NOMO-1 (cell line): ENCODE measurements at regions not wholly inside any gene's neighbourhood (a gene's known extent, or its start where the extent isn't known, plus 50 kb on each side); places are given as distances from the start of the nearest gene placed in this dataset.
A peak's percentile ranks its signal among the peaks of the same experiment; 100 is the strongest.
"Not testable (repeated sequence)": the region's sequence is repeated elsewhere in the genome, so short reads cannot be mapped to it uniquely, and the experiment has no call there.

Source experiments
- DNase-seq, 2 experiments: peaks; one replicate each; lab custom pipeline; 2025; ENCODE audit not compliant: unreplicated experiment in 2 of 2; lab: John Stamatoyannopoulos, UW

DNA sequence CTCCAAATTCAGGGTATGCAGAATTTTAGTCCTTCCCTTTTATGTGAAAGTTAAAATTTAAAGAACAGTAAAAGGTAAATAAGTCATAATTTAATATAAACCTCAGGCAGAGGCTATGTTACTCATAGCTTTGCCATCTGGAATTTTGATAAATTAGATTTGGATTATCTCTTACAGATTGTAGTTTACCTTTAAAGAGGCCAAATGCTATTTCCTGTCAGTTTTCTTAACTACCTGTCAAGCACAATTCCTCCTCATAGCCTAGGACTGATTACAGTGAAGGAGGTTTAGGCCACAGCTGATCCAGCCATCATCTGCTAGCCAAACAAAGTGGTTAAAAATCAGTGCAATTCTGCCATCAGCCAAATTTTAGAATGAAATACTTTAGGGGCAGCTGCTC is 128.1 kb downstream of the MFAP3L start:
- no peak for DNase-seq

DNA sequence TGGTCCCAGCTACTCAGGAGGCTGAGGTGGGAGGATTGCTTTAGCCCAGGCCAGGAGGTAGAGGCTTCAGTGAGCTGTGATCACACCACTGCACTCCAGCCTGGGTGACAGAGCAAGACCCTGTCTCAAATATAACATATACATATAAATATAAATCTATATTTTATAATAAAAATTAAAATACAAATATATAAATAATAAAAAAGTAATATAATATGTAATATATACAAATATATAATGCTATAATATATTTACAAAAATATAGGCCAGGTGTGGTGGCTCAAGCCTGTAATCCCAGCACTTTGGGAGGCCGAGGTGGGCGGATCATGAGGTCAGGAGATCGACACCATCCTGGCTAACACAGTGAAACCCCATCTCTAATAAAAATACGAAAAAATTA is 131.4 kb downstream of the MFAP3L start:
- not testable (repeated sequence) for DNase-seq

DNA sequence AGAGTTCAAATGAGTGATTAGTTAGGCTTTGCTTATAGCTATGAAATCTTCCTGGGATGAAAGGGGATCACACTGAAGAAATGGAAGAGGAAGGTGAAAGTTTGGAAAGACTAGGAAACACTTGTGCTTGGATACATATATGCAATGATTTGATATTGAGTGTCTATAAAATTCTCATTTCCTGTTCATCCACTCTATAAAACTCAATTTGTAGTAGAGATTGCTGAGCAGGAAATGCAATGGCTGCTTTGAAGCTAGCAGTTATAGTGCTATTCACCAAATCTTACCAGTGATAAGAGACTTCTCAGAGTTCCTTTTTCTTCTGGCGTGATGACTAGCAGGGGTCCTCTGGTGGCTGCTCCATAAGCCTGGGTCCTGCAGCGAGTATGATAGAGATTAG is 128.1 kb upstream of the HPF1 start:
- no peak for DNase-seq

DNA sequence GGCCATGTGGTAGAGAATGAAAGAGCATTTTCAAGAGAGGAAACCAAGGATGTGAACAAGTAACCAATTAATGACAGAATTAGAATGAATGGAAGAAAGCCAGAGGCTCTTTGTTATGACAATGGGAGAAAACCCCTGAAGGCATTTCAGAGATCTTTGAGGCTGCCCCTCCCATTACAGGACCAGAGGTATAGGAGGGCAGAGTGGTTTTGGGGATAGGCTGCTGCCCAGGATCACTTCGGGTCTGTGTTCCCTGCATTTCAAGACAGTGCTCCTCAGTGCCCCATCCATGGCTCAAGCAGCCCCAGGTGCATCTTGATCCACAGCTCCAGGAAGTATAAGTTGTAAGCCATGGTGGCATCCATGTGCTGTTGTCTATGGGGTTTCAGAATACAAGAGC is 124.0 kb upstream of the HPF1 start:
- DNase-seq = no peak

DNA sequence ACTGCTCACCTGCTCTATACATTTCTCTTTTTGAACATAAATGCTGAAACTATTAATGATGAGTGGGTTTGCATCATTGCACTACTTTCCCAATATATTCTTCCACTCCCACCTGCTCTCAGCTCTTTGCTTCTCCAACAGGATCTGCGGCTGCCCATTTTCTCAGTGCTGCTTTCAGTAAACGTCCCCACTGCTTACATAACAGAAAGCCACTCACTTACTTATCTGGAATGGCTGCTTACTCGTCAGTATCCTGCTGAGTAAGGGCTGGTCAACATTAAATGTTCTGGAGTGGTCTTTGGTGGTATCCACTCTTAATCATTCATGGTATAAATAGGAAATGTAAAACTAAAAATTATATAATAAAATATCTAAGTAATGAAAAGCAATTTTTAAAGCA is 112.8 kb upstream of the HPF1 start:
- no peak for DNase-seq

DNA sequence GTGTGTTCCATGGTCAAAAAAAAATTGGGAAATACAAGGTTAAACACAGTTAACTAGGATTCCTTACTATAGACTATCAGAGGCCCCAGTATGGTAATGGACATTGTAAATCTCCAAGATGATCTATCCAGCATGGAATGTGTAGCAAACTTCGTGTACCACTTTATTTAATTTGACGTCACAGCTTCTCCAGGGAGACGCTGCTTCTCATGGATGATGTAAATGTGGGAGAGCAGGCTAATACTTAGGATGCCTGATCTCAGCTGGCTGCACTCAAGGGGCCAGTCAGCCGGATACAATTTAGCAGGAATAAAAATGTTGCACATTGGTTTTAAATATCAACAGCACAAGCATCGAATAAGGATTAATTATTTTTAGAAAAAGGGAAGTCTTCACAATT is 111.7 kb upstream of the HPF1 start:
- no peak for DNase-seq

DNA sequence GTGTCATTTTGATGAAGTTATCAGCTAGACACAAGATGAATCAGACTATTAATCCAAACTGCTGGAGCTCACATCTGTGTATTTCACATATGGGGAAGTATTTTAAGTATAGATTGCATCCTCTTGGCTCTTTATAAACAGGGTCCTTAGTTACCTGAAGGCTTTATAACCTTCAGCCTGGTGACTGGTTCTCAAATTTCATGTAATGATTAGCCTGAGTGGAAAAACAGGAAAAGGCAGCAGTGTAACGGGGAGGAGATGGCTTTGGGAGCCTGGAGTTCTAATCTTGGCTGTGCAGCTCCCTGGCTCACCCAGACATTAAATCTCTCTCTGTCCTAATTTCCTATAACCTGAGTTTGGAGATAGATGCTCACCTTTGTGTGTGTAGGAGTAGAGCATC is 103.8 kb upstream of the HPF1 start:
- DNase-seq = no peak

DNA sequence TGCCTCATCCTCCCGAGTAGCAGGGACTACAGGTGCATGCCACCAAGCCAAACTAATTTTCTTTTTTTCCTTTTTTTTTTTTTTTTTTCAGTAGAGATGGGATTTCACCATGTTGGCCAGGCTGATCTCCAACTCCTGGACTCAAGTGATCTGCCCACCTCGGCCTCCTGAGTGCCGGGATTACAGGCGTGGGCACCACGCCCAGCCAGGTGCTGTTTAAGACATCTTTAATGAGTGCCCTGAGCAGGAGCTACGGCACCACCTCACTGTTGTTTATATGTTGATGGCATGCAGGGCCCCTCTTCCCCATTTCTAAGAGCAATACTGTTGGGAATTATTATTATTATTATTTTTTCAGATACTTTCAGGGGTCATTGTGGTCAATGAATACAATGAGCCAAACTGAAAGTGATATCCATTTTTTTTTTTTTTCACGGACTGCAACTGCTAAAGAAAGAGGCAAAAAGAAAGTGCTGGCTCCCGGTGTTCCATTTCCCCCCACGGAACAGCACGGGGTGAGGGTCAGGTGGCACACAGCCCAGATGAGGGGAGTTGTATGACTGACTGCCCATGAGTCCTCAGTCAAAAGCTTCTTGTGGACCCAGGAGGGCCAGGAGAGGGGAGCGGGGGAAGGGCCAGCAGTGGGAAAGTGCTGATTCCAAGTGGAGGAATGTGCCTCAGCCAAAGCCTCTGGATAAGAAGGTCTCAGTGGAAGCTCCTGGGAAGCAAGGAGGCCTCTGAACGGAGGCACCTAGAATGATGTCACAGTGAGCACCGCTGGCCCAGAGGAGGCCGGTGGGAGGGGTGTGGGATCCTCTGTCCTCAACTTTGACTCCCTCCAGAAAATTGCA is 101.8 kb upstream of the HPF1 start:
- no peak for DNase-seq

DNA sequence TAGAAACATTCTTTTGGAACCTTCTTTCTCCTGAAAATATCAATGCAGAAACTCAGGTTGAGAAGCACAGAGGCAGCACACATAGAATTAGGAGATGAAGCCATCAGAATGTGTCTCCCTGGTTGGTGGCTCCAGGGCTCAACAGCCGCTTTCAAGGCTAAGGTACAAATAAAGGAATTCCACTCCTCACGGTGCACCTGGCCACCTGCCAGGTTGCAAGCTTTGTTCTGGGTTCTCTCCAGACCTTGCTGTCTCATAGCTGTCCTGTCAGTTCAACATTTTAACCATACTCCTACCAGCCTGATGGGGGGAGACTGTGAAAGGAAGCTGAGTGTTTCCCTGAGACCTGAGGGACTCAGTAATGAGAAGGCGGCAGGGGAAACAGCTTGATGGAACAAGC is 96.3 kb upstream of the HPF1 start:
- no peak for DNase-seq

DNA sequence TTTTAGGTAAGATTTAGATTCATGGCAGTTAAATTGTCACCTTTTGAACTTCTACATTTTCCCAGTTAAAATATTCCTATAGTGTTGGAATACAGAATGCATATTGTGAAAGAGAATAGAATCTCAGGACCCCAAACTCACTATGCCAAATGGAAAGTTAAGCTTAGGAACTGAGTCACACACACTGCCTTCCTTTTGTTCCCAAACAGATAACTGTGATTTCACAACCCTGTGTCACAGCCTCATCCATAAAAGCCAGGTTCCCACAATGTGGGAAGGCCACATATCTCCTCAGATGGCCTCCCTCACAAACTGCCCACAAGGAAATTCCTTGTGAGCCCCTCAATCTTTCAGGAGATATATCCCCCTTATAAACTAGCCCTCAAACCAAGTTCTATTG is 94.7 kb upstream of the HPF1 start:
- DNase-seq = no peak

DNA sequence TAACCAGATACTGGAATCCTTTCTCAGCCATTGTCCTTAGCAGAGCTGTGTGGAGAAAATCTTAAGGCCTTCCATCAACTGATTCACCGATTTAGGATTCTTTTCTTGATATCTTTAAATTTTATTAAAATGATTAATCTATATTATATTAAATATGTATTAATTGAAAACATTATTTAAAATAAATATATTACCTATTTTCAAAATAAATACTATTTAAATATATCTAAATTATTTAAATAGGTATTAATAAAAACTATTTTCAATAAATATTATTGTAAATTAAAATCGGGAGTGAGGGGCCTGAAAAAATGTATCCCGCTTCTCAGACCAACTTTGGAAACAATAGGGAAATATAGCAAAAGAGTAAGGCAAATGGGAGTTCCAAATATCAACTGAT is 94.0 kb upstream of the HPF1 start:
- DNase-seq = no peak

DNA sequence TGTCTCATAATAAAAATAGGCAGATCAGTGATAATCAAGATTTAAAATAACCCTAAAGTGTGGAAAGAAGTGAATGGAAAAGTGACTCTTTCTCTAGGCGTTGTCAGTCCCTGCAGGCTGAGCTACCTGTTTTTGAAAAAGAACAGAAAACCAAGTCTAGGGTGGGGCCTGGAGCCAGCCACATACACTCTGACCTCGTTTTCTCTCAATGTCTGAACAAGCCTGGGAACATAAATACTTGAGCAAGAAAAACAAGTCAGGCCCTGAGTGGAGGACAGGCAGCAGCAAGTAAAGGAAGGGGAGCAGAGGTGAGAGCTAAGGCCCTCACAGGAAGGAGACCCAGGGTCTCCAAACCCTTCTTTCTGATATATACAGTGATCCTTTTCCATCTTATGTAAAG is 91.7 kb upstream of the HPF1 start:
- DNase-seq = no peak

DNA sequence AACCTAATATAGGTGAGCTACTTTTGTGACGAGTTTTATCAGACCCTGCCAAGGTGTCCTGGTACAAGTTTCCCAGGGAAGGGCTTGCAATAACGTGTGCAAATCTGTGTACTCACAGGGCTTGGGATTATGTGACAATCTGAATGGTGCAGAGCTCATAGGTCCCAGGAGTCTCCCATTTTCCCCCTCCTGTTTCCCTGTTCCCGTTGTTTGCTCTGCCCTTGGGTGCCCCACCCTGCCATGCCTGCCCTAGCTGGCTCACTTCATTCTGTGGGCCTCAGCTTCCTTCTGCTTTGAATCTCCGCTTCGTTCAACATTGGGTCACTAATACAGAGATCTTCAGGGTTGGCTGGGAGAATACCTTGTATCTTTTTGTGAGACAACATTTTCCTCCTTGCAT is 90.3 kb upstream of the HPF1 start:
- DNase-seq = no peak

DNA sequence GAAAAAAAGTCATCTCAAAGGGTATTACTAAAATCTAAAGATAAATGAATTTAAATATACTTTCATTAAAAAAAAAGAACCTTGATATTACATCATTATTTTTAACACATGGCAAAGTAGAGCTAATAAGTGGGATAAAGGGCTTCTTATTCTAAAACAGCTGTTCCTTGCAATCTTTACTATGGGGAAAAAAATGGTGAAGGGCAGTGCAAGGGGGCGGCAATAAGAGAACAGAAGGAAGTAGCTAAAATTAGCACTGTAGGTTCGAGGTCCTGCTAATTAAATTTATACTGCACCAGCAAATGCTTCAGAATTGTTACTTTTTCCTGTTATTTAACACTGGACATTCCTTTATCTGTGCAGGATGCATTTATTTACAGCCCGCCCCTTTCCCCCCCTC is 89.4 kb upstream of the HPF1 start:
- DNase-seq = no peak

DNA sequence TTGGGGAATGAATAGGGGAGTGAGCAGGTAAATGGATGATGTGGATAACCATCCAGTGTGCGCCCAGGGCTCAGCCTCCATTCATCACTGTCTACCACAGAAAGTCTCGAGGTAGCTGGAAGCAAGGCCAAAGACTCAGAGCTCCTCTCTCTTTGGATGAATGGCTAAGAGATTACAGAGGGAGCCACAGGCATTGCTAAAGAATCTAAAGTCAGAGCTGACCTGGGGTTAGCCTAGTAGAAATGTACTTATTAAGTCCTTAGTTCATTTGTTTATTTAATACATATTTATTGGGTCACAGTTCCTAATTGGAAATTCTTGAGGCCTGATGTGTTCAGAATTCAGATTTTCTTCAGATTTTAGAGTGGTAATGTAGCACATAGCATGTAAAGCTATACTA is 88.7 kb upstream of the HPF1 start:
- DNase-seq = no peak

DNA sequence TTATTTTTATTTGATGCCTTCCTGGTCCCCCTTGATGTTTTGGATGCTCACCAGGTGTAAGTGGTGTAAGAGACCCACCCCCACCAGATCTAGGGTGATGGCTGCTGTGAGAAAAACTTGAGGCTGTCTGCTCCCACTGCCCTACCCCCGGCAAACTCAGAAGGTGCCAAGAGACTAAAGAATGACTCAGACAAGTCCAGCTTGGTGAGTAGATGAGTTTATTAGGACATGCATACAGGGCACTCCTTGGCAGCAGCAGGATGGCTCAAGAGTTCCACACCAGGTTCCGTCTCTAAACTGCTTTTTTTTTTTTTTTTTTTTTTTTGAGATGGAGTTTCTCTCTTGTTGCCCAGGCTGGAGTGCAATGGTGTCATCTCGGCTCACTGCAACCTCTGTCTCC is 84.0 kb upstream of the HPF1 start:
- DNase-seq = no peak

DNA sequence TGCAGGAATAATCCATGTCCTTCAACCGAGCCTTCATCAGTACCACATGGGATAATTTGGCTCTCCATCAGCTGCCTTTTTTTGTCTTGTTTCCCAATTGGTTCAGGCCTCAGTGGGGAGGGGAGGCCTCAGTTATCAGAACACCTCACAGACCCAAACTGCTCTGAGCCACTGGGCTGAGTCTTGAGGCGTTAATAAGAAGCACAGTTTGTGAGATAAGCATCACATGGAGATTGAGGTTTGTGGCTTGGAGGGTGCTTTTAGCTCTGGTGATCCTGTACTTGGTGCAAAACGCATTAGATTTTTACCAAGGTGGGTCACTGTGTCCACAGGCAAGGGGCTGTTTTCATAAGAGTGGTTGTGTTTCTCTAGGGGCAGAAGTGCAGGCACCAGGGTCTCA is 82.8 kb upstream of the HPF1 start:
- no peak for DNase-seq

DNA sequence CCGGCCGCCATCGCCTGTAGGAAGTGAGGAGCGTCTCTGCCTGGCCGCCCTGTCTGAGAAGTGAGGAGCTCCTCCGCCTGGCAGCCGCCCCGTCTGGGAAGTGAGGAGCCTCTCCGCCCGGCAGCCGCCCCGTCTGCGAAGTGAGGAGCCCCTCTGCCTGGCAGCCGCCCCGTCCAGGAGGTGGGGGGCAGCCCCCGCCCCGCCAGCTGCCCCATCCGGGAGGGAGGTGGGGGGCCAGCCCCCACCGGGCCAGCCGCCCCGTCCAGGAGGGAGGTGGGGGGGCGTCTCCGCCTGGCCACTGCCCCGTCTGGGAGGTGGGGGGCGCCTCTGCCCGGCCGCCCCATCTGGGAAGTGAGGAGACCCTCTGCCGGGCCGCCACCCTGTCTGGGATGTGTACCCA is 70.6 kb upstream of the HPF1 start:
- not testable (repeated sequence) for DNase-seq

DNA sequence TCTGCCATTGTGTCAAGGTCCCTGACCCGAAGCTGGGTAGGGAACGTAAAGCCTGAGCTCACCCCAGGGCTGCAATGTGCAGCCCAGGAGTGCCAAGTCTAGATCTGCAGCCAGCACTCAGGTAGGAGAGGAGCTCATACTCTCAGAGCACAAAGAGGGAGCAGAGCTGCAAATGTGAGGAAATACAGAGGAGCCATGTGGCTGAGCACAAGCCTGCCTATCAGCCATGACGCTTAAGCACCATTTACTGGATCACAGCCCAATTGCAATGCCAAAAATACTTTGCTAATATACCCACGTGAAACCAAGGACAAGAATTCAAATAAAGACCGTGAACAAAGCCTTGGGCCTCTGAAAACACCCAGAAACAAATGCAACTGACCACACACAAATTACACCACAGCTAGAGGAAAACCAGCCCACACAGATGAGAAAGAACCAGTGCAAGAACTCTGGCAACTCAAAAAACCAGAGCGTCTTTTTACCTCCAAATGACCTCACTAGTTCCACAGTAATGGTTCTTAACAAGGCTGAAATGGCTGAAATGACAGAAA is 69.0 kb upstream of the HPF1 start:
- DNase-seq = no peak

DNA sequence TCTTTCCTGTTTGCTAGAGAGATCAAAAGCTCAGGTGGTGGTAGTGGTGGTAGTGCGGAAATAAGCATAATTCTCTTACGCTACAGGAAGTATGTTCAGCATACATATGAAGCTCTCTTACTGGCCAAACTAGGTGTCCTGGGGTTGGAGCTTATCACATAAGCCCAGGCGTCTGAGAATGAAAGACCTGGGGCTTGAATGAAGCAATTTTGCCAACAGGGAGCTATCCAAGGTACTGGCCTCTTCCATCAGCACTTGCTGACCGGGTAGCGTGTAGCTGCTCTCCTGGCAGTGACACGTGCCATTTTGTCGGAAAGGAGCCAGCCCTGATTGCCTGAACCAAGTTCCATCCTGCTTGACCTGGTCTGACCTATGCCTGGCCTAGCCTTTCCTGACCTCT is 65.9 kb upstream of the HPF1 start:
- peak; percentile 6 to 13 for DNase-seq

DNA sequence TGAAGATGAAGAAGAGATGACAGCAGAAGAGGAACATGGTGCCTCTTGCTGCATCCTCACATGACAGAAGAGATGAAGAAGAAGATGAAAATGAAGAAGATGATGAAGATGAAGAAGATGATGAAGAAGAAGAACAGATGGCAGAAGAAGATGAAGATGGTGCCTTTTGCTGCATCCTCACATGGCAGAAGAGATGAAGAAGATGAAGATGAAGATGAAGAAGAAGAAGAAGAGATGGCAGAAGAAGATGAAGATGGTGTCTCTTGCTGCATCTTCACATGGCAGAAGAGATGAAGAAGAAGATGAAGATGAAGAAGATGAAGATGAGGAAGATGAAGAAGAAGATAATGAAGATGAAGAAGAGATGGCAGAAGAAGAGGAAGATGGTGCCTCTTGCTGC is 63.7 kb upstream of the HPF1 start:
- DNase-seq = no peak

DNA sequence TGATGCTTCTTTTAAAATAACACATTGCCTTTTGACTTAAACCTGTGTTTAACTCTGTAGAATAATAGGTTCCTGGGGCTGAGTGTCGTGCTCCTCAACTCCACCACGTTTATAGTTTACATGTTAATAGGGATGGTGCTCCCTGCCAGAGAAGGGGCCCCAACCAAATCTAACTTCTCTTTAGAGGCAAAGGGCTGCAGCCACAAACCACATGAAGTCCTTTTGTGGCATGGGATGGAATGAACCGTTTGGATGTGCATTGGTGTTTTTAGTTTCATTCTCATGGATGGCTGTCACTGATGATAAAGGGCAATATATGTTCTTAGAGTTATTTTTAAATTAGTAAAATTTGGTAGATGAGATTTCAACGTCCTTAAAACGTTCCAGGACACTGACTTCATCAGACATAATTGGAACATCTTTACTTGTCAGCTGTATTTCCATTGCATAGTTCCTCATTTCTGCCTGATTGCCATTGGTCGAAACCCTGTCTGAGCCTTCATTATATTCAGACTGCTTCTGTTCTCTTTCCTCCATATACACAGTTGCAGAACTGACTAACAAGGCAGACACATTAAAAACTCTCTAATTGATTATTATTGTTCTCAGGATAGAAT is 60.4 kb upstream of the HPF1 start:
- DNase-seq = peak; percentile 48 to 85
